Neutrophil (primary cell): ENCODE measurements at regions not wholly inside any gene's neighbourhood (a gene's known extent, or its start where the extent isn't known, plus 50 kb on each side); places are given as distances from the start of the nearest gene placed in this dataset.

Experiments used
- H3K27ac ChIP-seq: fragments of 200-600 bp; sonication (generic); 2 replicates; pipeline ENCODE4 v1.5.1; 2016; ENCODE audit warnings: mild to moderate bottlenecking, moderate library complexity
- H3K27me3 ChIP-seq: fragments of 200-600 bp; sonication (generic); 2 replicates; pipeline ENCODE4 v1.6.0; 2016; ENCODE audit warnings: mild to moderate bottlenecking
- H3K36me3 ChIP-seq: fragments of 200-600 bp; sonication (generic); 2 replicates; pipeline ENCODE4 v1.5.1; 2017
- H3K4me1 ChIP-seq, 2 experiments: fragments of 200-600 bp in 1 of 2; sonication (generic) in 1 of 2; 1 replicate in 1 of 2; 2 replicates in 1 of 2; pipeline versions ENCODE4 v1.5.1 to v1.6.1; 2013 to 2016; ENCODE audit warnings: low read depth in 1 of 2, low read length in 1 of 2, mild to moderate bottlenecking in 1 of 2, moderate library complexity in 1 of 2; ENCODE audit not compliant: control insufficient read depth in 1 of 2, insufficient read depth in 1 of 2
- H3K4me3 ChIP-seq, 2 experiments: fragments of 200-600 bp in 1 of 2; sonication (generic) in 1 of 2; 1 replicate in 1 of 2; 2 replicates in 1 of 2; pipeline ENCODE4 v1.5.1; 2013 to 2016; ENCODE audit warnings: low read depth in 1 of 2, low read length in 1 of 2, mild to moderate bottlenecking in 1 of 2, moderate library complexity in 1 of 2
- H3K9me3 ChIP-seq: fragments of 200-600 bp; sonication (generic); 2 replicates; pipeline ENCODE4 v1.5.1; 2016
- TF ChIP-seq, protein P1 (sequence below): fragments of 200-600 bp; sonication (generic); IDR thresholded peaks from 2 replicates; pipeline ENCODE4 v1.5.1; 2016; ENCODE audit warnings: antibody characterized with exemption

DNA sequence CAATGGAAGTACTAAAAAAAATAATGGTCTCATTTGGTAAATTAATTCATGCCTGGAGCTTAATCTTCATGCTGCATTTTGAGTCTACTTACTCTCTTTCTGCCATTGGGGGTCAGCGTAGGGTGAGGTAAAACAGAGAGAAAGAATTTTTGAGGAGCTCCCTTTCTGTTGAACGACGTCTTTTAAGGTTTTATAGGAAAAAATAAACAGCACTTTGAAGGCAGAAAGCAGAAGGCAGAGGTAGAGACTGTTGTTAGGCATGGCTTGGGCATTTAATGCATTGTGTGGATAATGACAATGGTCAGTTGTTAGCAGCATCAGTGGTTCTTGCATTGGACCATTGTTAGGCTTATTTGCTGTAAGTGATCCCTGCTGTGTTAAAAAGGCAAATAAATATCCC lies 557.2 kb upstream of the STXBP6 start:
- Histone ChIP-seq H3K4me1 (no peaks in the 10 kb centered on the region), H3K36me3 (no peaks in the 10 kb centered on the region), H3K9me3 (no peaks in the 10 kb centered on the region), H3K4me3 (no peak overlapping the region), H3K27ac (no peak overlapping the region), H3K27me3 (no peaks in the 10 kb centered on the region)
- TF ChIP-seq, protein P1, sequence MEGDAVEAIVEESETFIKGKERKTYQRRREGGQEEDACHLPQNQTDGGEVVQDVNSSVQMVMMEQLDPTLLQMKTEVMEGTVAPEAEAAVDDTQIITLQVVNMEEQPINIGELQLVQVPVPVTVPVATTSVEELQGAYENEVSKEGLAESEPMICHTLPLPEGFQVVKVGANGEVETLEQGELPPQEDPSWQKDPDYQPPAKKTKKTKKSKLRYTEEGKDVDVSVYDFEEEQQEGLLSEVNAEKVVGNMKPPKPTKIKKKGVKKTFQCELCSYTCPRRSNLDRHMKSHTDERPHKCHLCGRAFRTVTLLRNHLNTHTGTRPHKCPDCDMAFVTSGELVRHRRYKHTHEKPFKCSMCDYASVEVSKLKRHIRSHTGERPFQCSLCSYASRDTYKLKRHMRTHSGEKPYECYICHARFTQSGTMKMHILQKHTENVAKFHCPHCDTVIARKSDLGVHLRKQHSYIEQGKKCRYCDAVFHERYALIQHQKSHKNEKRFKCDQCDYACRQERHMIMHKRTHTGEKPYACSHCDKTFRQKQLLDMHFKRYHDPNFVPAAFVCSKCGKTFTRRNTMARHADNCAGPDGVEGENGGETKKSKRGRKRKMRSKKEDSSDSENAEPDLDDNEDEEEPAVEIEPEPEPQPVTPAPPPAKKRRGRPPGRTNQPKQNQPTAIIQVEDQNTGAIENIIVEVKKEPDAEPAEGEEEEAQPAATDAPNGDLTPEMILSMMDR: no peak

DNA sequence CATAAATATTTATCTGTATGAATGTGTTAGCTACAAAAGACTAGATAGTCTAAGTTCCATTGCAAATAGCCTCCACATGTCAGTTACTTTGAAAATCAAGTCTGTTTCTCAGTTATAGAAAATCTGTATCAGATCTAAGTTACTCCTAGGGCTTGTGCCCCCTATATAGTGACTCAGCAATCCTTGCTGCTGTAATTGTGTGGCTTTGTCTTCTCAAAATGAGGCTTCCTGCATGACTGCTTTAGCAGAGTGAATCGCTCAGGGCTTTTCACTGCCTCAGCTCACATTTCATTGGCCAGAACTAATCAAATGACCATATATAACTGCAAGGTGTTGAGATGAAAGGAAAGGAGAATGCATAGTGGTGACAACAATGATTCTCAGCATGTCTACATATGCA lies 552.2 kb upstream of the STXBP6 start:
- Histone ChIP-seq H3K4me1 (no peaks in the 10 kb centered on the region), H3K36me3 (no peaks in the 10 kb centered on the region), H3K9me3 (no peaks in the 10 kb centered on the region), H3K27me3 (no peaks in the 10 kb centered on the region), H3K27ac (no peak overlapping the region), H3K4me3 (no peak overlapping the region)
- TF ChIP-seq, protein P1: no peak

DNA sequence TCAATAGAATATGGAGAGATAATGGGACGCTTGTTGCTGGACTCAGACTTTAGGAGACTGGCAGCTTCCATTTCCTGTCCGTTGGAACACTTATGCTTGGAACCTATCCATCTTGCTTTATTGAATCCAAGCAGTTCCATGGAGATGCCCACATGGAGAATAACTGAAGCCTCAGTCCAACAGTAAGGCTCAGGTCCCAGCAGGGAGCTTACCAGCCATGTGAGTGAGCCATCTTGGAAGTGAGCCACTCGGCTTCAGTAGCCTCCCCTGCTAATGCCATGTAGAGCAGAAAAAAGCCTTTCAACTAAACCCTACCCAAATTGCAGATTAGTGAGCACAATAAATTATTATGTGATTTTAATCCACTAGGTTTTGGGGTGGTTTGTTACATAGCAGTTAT lies 538.8 kb upstream of the STXBP6 start:
- no peaks in the 10 kb centered on the region for H3K9me3 ChIP-seq
- no peaks in the 10 kb centered on the region for H3K4me1 ChIP-seq
- no peaks in the 10 kb centered on the region for H3K27me3 ChIP-seq
- TF ChIP-seq, protein P1: no peak
- H3K36me3 ChIP-seq: no peaks in the 10 kb centered on the region
- H3K4me3 ChIP-seq: no peak overlapping the region
- H3K27ac ChIP-seq: no peak overlapping the region

DNA sequence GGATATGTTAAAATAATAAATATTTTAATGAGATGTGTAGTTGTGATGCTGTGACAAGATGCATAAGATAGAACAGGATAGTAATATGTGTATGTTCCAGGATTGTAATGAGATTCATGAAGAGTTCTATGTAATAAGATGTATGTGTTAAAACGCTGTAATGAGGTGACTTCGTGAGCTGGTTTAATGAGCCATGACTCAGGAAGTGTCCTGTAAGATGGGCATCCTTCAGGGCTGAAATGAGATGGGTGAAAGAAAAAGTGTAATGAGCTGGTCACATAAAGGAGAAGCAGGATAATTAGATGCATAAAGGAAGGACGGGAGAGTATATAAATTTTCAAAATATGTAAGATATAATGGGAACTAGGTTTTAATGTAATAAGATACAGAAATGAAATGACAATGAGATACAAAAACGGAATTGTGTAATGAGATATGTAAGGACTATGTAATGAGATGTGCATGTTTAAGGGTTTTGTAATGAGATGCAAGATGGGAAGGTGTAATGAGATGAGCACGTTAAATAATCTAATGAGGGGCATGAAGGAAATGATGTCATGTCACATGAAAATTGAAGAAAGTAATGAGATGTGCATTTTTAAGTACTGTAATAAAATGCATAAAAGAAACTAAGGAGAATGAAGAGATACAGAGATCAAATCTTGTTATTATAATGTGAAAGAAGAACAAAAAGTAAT lies 524.8 kb upstream of the STXBP6 start:
- Histone ChIP-seq H3K4me3 (no peak overlapping the region), H3K27me3 (no peaks in the 10 kb centered on the region), H3K27ac (no peak overlapping the region), H3K4me1 (no peaks in the 10 kb centered on the region), H3K36me3 (no peaks in the 10 kb centered on the region), H3K9me3 (no peaks in the 10 kb centered on the region)
- TF ChIP-seq, protein P1: no peak

DNA sequence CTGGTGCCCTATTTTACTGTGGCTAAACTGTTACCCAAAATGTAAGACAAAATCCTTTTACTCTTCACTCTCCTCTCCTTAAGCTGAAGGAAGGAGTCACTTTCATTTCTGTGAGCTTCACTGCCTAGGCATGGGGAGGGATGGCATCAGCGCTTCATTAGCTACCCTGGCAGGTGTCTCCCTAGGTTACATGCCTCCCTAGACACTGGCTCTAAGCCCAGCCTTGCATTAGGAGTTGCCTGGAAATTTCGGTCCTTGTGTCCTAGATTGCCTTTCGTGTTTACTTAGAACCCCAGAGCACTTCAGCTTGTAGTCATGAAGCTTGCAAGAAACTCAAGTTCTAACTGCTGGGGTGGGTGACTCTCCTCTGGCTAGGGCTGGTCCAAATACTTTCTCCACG lies 520.5 kb upstream of the STXBP6 start:
- Histone ChIP-seq H3K9me3 (no peaks in the 10 kb centered on the region), H3K27me3 (no peaks in the 10 kb centered on the region), H3K27ac (no peak overlapping the region), H3K36me3 (no peaks in the 10 kb centered on the region), H3K4me1 (no peaks in the 10 kb centered on the region), H3K4me3 (no peak overlapping the region)
- TF ChIP-seq, protein P1: no peak
